Stimulated activated CD8-positive, alpha-beta memory T cell treated with anti-CD3 and anti-CD28 coated beads, Interleukin-7, amount 100 ng/mL, for 4 hours (primary cell): ENCODE measurements at regions not wholly inside any gene's neighbourhood (a gene's known extent, or its start where the extent isn't known, plus 50 kb on each side); places are given as distances from the start of the nearest gene placed in this dataset.

Experiments used
- DNase-seq, 2 donors: peaks; one replicate each; pipeline ENCODE4 v3.0.0-alpha.2; 2020; ENCODE audit warnings: low read depth in 2 of 2

DNA sequence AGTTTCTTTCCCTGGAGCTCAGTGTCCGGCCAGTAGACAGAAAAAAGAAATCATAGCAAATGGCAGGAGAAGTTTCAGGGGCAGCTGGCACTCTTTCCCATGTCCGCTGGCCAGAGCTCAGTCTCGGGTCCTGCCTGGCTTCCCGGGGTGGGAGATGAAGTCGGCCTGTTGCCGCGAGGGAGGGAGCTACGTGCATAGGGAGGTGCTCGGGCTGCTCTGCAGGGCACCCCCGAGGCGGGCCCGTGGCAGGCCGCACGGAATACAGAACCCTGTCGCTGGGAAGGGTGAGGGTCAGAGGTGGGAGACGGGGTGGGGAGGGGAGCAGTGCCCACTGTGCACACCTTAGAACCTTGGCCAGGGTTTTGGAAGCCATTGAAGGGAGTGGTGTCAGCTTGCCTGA lies 78.3 kb upstream of the FOXF1 start:
- no peak for DNase-seq

DNA sequence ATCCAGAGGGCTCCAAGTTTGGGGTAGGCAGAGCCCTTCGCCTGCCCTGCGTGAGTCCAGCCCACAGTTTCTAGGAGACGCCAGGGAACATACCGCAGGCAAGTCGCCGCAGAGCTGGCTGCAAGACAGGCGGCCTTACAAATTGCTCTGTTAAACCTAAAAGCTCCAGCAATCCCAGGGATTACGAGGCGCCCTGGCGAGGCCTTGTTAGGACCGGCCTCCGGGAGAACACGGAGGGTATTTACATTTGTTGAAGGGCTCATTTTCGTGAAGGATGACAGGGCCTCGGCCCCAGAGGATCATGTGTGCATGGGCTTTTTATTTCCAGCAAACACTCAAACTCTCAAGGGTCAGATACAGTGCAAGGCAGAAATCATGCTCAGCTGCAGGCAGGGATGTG lies 77.6 kb upstream of the FOXF1 start:
- no peak for DNase-seq

DNA sequence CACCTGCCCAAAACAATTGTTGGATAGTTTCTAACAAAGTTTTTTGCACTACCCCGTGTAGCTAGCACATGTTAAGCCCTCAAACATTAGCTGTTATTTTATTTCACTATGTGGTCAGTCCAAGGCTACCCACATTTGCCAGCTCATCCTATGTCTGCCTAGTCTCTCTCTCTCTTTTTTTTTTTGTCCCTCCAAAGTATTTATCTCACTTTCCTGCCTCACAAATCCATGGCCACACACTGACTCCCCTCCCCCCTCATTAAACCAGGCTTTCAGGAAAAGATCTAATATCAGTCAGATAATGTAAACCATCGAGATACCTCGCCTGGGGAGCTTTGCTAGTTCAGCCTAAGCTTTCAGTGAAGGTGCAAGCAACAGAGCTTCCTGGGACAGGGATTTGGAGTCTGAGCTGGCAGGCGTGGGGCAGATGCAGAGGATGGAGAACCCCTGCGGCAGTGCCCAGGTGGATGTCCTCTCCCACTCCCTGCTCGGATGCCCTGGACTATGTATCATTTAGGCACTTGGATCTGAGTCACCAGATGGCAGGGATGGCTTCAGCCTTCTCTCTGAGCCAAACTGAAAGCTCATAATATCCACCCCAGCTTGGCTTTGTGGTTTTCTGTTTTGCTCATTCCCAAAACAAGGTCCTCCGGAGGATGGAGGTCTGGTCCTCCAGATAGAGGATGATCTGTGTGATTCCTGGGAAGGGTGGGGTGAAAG lies 73.7 kb upstream of the FOXF1 start:
- DNase-seq = no peak

DNA sequence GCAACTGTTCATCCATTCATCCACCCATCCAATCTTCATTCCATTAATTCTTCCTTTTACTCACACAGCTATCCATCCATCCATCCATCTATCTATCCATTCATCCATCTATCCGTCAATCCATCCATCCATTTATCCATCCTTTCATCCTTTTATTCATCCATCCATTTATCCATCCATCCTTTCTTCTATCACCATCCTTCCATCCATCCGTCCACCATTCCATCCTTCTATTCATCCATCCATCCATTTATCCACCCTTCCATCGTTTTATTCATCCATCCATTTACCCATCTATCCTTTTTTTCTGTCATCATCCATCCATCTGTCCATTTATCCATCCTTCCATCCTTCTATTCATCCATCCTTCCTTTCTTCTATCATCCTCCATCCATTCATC lies 73.0 kb upstream of the FOXF1 start:
- DNase-seq = no peak

DNA sequence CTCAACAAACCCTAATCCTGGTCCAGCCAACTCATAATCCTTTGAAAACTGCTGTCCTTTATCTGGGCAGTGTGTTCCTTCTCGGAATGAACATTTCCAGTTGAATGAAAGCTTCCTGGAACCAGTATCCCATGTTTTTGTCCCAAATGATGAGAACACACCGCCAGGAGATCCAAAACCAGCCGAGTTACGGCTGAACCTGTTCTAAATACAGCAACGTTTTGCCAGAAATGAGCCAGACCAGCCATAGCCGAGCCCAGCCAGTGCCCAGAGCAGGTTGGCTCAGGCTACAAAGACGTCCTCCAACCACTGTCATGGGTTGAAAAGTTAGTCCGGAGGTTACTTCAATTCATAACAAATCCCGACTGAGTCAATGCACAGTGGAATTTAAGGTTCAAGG lies 67.6 kb upstream of the FOXF1 start:
- no peak for DNase-seq

DNA sequence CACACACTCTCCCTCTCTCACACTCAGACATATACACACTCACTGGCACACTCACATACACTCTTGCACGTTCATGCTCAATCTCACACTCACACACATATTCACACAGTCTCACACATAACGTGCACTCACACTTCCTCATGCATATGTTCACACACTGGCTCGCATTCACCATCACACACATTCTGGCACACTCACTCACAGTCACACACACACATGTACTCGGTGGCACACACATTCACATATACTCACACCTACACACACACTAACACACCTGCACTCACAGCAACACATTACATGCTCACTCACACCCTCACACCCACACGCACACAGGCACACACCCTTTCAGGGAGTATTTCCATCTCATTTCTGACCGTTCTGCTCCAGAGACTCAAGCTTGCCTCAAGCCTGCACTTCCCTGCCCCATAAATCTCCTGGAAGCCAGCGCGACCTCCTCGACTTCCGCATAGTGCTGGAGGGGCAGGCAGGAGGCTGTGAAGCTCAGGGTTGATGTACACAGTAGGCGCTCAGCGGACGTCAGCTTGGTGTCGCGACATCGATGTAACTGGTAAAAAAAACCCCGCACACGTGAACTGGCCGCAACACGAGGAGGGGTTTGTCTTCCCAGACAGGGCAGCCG lies 66.7 kb upstream of the FOXF1 start:
- DNase-seq = no peak

DNA sequence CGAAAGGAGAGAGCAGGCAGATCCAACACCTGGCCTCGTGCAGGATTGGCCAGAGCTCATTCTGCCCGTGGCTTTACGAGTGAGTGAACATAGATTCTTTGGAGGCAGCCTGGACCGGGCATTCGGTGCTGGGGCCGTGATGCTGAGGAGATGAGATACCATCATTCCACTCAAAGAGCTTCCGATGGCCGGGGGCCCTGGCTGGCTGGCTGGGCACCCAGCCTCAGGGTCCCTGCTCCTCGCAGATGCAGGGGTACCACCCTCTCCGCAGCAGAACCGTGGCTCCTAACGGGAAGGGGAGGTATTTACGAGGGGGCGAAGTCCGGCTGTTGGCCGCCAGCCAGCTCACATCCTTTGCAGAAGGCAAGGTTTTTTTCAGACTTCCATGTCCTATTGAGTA lies 66.1 kb upstream of the FOXF1 start:
- DNase-seq = no peak

DNA sequence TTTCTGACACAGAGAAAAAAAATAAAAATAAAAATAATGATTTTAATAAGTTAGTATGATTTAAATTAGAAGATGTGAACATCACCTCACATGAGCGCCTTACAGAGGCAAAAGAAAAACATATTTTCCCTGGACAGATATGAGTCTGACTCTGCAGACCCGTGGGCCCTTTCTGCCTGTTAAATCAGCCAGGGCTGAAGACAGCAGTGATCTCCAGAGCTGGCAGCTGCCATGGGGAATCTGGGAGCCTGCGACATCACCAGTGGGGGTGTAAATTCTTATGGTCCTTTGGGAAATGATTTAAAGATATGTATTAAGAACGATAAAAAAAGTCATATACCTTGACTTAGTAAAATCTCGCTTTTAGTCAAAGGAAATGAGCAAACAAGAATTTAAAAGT lies 65.7 kb upstream of the FOXF1 start:
- DNase-seq = no peak

DNA sequence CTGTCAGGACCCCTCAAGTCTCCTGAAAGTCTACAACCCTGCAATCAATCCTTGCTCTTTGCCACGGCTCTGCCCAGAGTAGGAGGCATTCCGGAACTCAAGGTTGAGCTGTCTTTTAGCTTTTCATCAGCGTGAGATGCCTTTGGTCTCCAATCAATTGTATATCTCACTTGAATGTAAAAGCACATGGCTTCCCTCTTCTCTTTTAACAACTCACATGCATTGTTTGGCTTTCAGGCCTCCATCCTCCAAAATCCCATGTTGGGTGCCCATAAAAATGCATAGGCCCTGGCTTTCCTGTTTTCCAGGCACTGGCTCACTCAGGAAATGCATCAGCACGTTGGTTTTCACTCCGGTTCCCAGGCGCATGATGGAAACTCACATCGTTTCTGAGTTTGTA lies 64.0 kb upstream of the FOXF1 start:
- no peak for DNase-seq

DNA sequence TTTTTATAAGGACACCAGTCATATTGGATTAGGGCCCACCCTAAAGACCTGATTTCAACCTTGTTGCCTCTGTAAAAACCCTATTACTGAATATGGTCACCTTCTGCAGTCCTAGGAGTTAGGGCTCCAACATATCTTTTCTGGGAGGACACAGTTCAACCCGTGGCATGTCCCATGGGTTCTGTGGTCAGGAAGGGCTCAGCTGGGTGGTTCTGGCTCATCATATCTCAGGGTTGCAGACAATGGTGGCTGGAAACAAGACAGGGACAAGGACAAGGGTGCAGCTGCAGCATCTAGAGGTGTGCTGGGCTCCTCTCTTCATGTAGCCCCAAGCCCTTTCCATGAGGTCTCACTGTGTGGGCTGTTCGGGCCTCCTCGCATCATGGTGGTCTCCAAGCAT lies 63.1 kb upstream of the FOXF1 start:
- DNase-seq = no peak

DNA sequence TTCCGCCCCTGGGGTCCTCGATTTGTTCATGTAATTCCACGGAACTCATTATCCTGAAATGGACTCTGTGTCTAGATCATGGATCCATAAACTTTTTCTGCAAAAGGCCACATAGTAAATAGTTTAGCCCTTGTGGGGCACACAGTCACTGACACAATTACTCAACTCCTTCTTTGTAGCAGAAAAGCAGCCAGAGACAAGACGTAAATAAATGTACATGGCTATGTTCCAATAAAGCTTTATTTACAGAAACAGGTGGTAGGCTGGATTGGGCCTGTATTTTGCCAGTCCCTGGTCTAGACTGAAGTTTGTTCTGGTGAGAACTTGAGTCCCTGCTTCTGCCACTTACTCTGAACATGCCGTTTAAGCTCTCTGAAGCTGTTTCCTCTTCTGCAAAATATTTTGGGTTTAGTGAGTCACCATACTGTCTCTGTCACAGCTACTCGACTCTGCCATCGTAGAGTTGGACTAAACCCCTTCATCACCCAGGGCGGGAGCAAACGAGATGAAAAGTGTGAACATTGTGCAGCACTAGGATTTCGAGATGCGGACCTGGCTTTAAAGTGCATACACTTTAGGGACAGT lies 61.9 kb upstream of the FOXF1 start:
- DNase-seq = no peak

DNA sequence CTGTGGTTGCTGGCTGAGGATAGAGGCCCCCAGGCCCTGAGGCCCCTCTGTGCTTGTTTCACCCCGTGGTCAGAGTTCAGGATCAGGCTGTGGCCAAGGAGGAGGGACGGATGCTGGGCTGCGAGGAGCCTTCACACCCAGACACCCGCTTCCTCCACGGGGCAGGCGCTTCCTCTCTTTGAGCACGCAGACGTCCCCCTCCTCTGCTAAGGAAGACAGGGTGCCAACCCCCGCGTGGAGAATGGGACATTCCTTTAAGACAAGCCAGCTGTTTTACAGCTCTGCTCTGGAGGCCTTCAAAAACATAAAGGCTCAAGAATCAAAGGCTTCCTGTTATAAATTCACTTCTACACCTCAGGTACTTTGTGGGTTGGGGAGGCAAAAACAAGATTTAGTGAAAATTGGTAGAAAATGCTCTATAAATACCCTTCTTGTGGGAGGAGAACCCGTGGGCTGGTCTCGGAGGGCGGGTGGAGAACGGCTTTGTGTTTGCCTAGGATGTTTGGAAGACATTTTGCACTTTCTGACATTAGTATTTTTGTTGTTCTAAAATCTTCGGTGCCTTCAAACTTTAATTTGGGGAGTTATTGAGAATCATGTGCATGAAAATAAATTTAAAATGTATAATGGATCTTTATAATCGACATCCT lies 60.8 kb upstream of the FOXF1 start:
- no peak for DNase-seq

DNA sequence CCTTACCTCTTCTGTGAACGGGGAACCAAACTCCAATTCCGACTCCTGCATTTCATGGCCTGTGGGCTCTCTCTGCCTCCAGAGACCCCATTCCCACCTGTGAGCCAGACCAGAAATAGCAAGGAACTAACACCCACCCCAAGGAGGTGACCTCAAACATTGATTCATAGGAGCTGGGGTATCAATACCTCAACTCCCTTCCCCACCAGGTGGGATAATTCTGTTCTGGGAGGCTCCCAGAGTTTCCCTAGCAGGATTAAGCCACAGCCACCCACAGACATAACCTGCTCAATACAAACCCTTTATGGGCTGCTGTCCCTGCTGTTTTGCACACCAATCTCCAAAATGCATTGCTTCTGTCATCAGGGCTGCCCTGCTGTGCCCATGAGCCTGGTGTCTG lies 59.6 kb upstream of the FOXF1 start:
- DNase-seq = no peak

DNA sequence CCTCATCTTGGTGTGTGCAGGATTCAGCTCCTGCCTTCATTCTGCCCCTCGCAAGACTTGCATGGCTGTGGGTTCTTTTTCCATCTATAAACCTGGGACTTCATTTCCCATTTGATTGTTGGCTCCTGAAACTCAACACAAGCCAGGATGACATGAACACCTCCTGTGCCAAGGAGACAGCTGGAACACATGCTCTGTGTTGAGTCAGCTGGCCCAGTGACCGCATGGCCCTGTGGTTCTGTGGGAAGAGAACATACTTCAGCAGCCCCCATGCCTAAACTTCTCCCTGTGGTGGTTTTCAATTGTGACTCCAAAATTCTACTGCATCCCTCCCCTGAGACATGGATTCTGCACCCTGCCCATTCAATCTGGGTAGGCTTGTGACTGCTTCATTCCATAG lies 57.9 kb upstream of the FOXF1 start:
- no peak for DNase-seq

DNA sequence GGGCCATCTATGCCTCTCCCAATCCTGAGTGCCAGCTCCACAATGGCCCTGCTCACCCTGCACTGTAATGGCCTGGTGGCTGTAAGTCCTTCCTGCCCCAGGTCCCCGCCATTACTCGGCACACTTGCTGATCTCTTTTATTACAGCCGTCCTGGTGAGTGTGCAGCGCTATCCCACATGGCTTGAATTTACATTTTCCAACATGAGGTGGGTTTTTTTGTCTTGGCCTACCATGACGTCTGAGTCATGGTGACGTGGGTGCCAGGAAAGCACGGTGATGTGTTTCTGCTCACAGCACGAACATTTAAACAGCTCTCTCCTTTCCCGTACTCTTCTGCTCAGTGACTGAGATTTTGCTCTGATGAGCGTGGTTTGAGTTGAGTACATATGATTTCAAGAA lies 55.2 kb upstream of the FOXF1 start:
- no peak for DNase-seq

DNA sequence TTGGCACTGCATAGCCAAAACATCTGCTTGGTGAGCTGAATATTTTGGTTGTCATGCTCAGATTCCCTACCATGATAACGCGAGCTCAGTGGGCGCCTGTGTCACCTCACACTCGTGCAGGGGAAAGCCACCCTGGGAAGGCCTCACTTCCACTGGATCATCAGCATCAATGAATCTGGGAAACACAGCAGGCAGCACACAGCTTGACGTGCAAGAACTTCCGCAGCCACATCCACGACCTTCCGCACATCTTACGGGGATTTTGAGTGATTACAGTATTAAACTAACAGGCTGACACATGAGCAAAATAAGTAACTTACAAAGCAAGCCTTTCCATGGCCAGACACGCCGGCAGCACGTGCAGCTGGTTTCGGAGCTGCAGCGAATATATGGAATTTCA lies 54.7 kb upstream of the FOXF1 start:
- DNase-seq = no peak

DNA sequence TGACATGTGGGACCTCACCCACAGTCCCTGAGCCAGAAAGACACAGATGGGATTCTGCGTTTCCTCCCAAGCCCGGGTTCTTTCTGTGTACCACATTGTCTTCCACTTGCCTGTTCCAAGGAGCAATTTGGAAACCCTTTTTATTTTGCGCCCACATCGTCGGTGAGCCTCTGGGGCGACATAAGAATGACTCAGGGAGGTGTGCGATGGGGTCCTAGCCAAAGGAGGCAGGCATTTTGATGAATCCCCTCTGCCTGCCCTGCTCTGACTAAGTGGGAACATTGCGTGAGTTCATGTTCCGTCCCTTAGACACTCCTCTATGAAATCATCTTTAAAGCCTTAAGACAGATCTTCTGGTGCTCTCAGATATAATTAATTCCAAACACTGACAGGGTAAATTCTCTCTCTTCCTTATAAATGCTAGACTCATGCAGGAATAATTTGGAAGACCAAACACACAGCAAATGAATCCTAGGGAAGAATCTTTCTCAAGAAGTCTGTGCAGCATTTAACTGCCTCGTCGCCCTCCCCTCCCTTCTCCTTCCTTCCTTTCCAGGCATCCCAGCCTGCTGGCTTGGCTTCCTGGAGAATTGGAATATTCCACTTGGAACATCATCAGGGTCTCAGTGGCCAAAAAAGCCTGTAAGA lies 52.7 kb upstream of the FOXF1 start:
- DNase-seq = no peak

DNA sequence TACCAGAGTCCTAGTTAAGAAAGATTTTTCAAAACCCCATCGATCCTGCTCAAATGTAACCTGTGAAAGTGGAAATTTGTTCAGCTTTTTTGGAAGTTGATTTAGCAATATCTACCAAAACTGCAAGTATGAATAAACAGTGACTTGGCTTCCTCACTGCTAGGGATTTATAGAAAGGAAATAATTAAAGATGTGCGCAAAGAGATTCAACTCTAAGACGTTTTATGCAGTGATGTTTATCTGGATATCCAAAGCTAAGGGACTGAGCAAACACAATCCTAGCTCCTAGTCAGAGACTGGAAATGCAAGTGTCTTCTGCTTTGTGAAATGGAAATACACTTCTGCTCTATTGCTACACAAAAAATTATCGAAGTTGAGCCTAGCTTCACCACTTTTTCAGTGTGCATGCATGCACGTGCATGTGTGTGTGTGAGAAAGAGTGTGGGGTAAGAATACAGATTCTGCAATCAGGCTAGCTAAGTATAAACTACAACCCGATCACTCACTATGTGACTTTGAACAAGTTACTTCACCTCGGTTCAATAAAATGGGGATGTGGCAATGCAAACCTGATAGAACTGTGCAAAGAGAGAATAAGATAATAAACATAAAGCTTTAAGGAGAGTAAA lies 52.1 kb upstream of the FOXF1 start:
- no peak for DNase-seq

DNA sequence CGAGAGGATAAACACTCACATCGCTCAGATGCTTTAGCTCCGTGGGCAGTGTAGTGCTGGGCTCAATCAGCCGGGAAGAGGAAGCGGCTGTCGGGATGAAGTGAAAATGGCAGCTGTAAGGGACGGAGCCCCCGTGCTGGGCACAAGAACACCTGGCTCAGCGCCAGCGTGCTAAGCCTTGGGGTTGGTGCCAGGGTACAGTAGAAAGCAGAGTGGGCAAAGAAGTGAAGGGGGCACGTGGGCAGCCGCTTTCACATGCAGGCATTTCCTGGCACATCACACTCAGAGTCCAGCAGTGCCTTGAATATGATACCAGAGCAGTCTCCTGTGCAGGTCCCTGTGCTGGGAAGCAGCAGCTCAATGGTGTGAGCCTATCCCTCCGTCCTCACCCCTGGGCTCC lies 51.1 kb upstream of the FOXF1 start:
- DNase-seq = no peak
